ENCODE measurements at regions not wholly inside any gene's neighbourhood (a gene's known extent, or its start where the extent isn't known, plus 50 kb on each side); places are given as distances from the start of the nearest gene placed in this dataset.

DNA sequence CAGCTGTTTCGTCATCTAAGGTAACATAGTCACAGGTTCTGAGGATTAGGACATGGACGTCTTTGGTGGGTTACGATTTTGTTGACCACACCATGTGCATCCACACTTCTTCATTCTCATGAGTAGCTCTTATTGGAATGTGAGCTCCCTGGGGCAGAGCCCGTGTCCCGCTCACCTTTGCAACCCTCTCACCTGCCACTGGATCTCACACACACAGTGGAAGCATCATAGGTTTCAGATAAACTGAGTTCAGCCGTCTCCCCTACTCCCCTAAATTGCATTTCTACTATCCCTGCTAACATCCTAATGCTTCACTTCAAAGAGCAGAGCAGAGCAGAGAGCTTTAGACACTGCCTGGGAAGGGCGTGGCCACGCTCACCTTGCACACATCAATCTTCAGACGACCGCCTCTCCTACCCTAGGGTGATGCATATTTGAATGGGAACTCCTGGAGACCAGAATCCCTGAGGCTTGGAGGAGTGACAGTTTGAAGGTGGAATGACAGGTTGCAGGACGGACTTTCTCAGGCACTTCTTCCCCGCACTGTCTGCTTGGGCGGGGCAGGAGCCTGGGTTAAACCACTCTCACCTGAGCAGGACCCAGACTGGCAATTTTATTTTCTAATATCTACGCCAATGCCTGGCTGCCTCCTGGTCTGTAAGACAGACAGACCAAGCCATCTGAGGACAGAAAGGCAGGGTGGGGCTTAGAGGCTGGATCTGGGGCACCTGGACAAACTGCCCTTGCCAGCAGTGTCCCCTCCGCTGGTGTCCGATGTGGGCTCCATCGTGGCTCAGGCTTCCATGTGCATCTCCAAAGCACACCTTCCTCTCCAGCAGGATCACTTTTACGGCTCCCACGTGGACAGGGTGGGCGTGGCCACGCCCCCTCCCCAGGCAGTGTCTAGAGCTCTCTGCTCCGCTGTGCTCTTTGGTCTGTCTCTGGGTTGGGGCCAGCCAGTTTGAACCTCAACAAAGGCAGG is 229.5 kb upstream of the COPS8 start:
- DNase-seq (ENCODE audit: low read depth): no peak

DNA sequence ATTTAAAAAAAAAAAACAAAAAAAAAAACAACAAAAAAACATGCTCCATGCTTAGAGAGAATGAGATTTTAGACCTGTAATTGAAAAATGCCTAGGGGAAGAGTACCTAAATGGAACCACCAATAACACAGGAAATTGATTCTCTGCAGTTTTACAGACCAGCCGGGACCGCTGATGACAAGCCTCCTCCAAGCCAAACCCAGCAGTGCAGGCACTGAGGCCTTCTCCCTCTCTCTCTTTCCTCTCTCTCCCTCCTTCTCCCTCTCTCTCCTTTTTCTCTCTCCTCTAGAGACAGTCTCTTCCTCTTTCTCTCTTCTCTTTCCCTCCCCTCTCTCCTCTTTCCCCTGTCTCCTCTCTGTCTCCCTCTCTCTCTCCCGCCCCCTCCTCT is 228.8 kb upstream of the COPS8 start:
- DNase-seq (ENCODE audit: low read depth): no peak

DNA sequence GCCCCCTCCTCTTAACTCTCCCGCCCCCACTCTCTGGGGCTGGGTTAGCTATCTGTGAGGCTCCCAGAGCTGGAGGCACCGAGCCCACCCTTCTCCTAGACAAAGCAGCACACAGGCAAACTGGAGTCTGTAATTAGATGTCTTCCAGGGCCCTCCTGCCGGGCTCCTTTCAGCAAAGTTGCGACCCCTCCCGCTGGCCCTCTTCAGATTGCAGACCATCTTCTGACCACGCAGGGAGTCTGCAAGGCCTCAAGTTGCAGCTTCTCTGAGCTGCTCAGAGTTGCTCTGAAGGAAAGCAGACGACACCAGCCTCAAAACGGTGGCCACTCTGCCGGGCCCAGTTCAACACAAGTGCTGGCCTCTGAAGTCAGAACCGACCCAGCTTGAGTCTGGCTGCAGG is 228.4 kb upstream of the COPS8 start:
- DNase-seq (ENCODE audit: low read depth): no peak

- DNase-seq (ENCODE audit: low read depth): no peak
These were observed 227.9 kb upstream of the COPS8 start for GRCh38 chr2:236857781-236858180.

DNA sequence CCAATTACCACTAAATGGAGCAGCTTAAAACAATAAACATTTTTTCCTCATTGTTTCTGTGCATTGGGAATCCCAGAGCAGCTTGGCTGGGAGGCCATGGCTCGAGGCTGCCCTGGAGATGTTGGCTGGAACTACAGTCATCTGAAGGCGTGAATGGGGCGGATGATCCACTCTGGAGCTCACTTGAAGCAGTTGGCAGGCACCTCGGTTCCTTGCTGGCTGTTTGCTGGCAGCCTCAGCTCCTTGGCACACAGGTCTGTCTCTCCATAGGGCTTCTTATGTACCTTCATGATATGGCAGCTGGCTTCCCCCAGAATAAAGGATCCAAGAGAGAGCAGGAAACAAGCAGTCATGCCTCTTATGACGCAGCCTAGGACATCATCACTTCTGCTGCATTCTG is 227.0 kb upstream of the COPS8 start:
- no peak for DNase-seq (ENCODE audit: low read depth)

- DNase-seq (ENCODE audit: low read depth): no peak
These were observed 225.8 kb upstream of the COPS8 start for GRCh38 chr2:236859908-236860307.

- DNase-seq (ENCODE audit: low read depth): no peak
These were observed 224.4 kb upstream of the COPS8 start for GRCh38 chr2:236861196-236861875.

DNA sequence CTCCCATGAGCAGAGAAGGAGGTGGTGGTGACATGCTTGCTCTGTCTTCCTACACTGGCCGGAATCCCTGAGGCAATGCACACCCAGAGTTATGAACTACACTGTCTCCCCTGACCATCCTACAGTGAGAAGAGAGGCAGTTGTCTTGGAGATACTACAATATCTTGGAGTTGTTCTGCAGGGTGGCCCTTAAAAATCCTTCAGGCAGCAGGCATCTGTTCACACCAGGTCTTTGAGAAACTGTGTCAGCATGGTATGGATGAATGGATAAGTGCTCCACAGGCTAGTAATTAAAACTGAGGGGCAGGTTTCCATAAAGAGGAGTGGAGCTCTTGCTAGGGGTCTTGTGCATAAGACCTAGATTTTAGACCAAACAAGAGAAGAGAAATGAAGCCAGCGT is 223.7 kb upstream of the COPS8 start:
- DNase-seq (ENCODE audit: low read depth): no peak

DNA sequence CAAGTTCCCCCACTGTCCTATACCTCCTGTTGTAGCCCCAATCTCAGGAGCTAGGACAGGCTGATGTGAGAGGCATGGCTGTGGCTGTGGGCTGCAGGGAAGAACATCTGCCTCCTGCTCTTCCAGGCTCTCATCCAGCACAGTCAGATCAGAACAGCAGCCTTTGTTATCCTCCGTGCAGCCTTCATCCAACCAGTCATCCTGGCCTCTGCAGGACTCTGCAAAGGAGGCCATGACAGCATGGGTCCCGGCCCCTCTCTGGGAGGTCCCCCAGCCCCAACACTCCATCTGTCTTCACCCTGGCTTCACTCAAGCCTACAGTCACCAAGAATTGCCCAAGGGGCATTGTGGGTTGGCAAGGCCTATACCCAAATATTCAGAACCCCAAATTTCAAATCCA is 223.2 kb upstream of the COPS8 start:
- no peak for DNase-seq (ENCODE audit: low read depth)

GRCh38 chr2:236862961-236863728 is 222.5 kb upstream of the COPS8 start:
- no peak for DNase-seq (ENCODE audit: low read depth)

- no peak for DNase-seq (ENCODE audit: low read depth)
These were observed 222.0 kb upstream of the COPS8 start for GRCh38 chr2:236863729-236864126.

GRCh38 chr2:236865052-236865451 is 220.6 kb upstream of the COPS8 start:
- no peak for DNase-seq (ENCODE audit: low read depth)

- no peak for DNase-seq (ENCODE audit: low read depth)
These were observed 218.9 kb upstream of the COPS8 start for GRCh38 chr2:236866542-236867340.

- DNase-seq (ENCODE audit: low read depth): no peak
These were observed 218.0 kb upstream of the COPS8 start for GRCh38 chr2:236867441-236868260.

DNA sequence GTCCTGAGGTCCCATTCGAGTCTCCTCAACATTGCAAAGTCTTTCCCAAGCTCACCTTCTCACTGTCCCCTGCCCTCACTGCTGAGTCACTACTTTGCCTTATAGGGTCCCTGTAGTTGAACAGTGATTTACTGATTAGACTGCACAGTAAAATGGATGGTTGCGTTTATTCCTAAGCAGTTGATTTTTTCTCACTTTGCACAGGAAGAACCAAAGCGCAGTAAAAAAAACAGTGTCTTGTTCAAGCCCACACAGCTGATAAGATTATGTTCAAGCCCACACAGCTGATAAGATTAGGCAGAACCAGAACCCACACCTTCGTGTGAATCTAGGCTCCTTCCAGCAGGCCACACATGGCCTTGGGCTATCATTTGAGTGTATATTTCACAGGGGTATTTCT is 215.3 kb upstream of the COPS8 start:
- no peak for DNase-seq (ENCODE audit: low read depth)

GRCh38 chr2:236871500-236872001 is 214.1 kb upstream of the COPS8 start:
- DNase-seq (ENCODE audit: low read depth): no peak

GRCh38 chr2:236872015-236872414 is 213.7 kb upstream of the COPS8 start:
- DNase-seq (ENCODE audit: low read depth): no peak

DNA sequence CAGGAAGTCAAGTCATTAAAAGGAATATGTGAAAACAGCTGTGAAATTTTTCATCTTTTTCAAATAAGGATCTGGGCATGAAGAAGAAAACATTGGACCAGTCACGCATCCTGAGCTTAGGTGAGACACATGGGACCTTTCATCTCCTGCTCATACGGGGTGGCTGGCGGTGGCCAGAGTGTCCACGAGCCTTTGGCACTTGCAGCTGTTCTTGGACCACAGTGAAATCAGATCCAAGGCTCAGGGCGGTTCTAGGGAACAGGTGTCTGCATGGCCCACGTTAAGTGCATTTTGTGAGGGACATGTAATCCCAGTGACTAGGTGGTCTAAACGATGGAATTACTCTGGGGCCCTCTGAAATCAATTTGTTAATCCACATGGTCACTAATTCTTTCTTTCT is 212.7 kb upstream of the COPS8 start:
- DNase-seq (ENCODE audit: low read depth): no peak

DNA sequence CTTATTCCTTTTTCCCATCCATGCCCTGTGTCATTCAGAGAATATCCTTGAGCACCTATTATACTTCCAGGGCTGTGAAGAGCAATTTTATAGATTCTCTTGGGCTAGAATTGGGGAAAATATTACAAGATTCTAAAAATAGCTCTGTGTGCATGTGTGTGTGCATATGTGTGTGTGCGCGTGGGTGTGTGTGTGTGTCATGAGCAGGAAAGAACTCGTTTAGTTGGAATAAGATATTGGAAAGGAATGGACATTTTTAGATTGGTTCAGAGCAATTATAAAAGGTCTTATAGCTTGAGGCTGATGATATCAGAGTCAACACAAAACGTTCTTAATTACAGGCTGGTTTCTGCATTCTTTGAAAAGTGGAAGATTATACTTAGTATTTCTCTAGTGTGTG is 212.1 kb upstream of the COPS8 start:
- DNase-seq (ENCODE audit: low read depth): no peak

DNA sequence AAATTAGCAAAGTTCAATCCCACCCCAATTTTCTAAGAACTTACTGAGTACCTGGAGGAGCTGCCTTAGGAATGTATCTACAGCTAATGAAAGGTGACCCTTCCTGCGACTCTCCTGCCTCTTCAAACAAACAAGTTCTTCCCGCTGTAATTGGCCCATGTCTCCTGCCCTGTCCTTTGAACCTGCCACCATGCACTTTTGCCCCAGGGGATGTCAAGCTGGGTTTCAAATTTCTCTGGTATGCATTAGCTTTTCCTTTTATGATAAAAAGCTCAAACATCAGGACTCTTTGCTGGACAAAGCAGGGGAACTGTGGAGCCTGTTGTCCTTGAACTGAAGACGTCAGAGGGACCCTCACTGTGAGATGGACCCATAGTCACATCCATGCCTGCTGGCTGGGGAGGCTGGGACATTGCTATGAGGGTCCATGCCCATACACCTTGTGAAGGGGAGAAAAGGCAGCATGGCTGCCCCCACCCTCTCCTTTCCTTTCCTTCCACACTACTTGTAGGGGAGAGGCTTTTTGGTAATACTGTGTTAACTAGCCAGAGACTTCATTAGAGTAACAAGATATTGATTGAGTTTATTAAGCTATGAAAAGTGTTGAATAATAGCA is 210.7 kb upstream of the COPS8 start:
- no peak for DNase-seq (ENCODE audit: low read depth)

Data from stimulated activated CD8-positive, alpha-beta memory T cell treated with anti-CD3 and anti-CD28 coated beads, Interleukin-4, amount 100 ng/mL, for 24 hours (primary cell).